Type B pancreatic cell (in vitro differentiated cells): ENCODE measurements at regions not wholly inside any gene's neighbourhood (a gene's known extent, or its start where the extent isn't known, plus 50 kb on each side); places are given as distances from the start of the nearest gene placed in this dataset.

ENCODE experiments used
- DNase-seq: peaks from one replicate; pipeline ENCODE4 v3.0.0; 2021; ENCODE audit warnings: mixed read lengths; ENCODE audit not compliant: unreplicated experiment; ENCODE audit errors: extremely low spot score
- H3K27ac Mint-ChIP-seq: 2 replicates; pipeline ENCODE4 v1.8.0; 2021; ENCODE audit warnings: mild to moderate bottlenecking, mixed read lengths
- H3K27me3 Mint-ChIP-seq: 2 replicates; pipeline ENCODE4 v1.8.0; 2021; ENCODE audit warnings: mixed read lengths
- H3K36me3 Mint-ChIP-seq: 2 replicates; pipeline ENCODE4 v1.8.0; 2021; ENCODE audit warnings: mixed read lengths
- H3K4me1 Mint-ChIP-seq: one replicate; pipeline ENCODE4 v1.8.0; 2021; ENCODE audit warnings: mixed read lengths; ENCODE audit not compliant: unreplicated experiment
- H3K4me3 Mint-ChIP-seq: 2 replicates; pipeline ENCODE4 v1.8.0; 2021; ENCODE audit warnings: mild to moderate bottlenecking, mixed read lengths
- H3K9me3 Mint-ChIP-seq: 2 replicates; pipeline ENCODE4 v1.8.0; 2021; ENCODE audit warnings: mixed read lengths
- CTCF ChIP-seq: fragments of 200-600 bp; sonication (generic); conservative IDR thresholded peaks from 2 replicates; pipeline ENCODE4 v1.5.0; 2021; ENCODE audit warnings: antibody characterized with exemption, mild to moderate bottlenecking

GRCh38 chr9:3597792-3598191, 72.0 kb upstream of the RFX3 start:
- Mint-ChIP-seq H3K36me3 (no peaks in the 10 kb centered on the region), H3K4me1 (no peaks in the 10 kb centered on the region), H3K27ac (no peak overlapping the region), H3K4me3 (no peak overlapping the region), H3K27me3 (no peaks in the 10 kb centered on the region), H3K9me3 (no peaks in the 10 kb centered on the region)
- no peak for DNase-seq
- TF ChIP-seq CTCF, result no peak

- H3K9me3 Mint-ChIP-seq, result peaks cover 5% of the 10 kb centered on the region
- no peaks in the 10 kb centered on the region for H3K4me1 Mint-ChIP-seq
- no peak overlapping the region for H3K4me3 Mint-ChIP-seq
- TF ChIP-seq CTCF, result no peak
- H3K27me3 Mint-ChIP-seq, result no peaks in the 10 kb centered on the region
- H3K36me3 Mint-ChIP-seq, result no peaks in the 10 kb centered on the region
- H3K27ac Mint-ChIP-seq, result no peak overlapping the region
- DNase-seq, result no peak
Measured at GRCh38 chr9:3586066-3586465, 60.3 kb upstream of the RFX3 start.

- Mint-ChIP-seq H3K36me3 (no peaks in the 10 kb centered on the region), H3K9me3 (peaks cover 5% of the 10 kb centered on the region), H3K4me1 (no peaks in the 10 kb centered on the region), H3K27me3 (no peaks in the 10 kb centered on the region), H3K27ac (no peak overlapping the region), H3K4me3 (no peak overlapping the region)
- DNase-seq, result no peak
- no peak for TF ChIP-seq CTCF
Measured at GRCh38 chr9:3585606-3586005, 59.8 kb upstream of the RFX3 start.

- TF ChIP-seq CTCF, result no peak
- Mint-ChIP-seq H3K9me3 (peaks cover 11% of the 10 kb centered on the region), H3K27me3 (no peaks in the 10 kb centered on the region)
Measured at GRCh38 chr9:3578786-3579185, 53.0 kb upstream of the RFX3 start.

GRCh38 chr9:3576328-3576727, 50.5 kb upstream of the RFX3 start:
- DNase-seq, result no peak
- Mint-ChIP-seq H3K27me3 (no peaks in the 10 kb centered on the region), H3K4me1 (no peaks in the 10 kb centered on the region), H3K4me3 (no peak overlapping the region), H3K27ac (no peak overlapping the region), H3K36me3 (peaks cover 7% of the 10 kb centered on the region), H3K9me3 (peaks cover 11% of the 10 kb centered on the region)
- TF ChIP-seq CTCF, result no peak

More at GRCh38 chr9:3578786-3579185, 53.0 kb upstream of the RFX3 start:
- DNase-seq, result no peak
- Mint-ChIP-seq H3K36me3 (peaks cover 7% of the 10 kb centered on the region), H3K4me1 (no peaks in the 10 kb centered on the region), H3K4me3 (no peak overlapping the region), H3K27ac (no peak overlapping the region)

- no peaks in the 10 kb centered on the region for H3K4me1 Mint-ChIP-seq
- DNase-seq, result no peak
- no peak for TF ChIP-seq CTCF
- peaks cover 7% of the 10 kb centered on the region for H3K36me3 Mint-ChIP-seq
- H3K27ac Mint-ChIP-seq, result no peak overlapping the region
- H3K9me3 Mint-ChIP-seq, result peaks cover 11% of the 10 kb centered on the region
- no peaks in the 10 kb centered on the region for H3K27me3 Mint-ChIP-seq
- H3K4me3 Mint-ChIP-seq, result no peak overlapping the region
Measured at GRCh38 chr9:3575821-3576220, 50.0 kb upstream of the RFX3 start.
